ENCODE measurements at regions not wholly inside any gene's neighbourhood (a gene's known extent, or its start where the extent isn't known, plus 50 kb on each side); places are given as distances from the start of the nearest gene placed in this dataset.

DNA sequence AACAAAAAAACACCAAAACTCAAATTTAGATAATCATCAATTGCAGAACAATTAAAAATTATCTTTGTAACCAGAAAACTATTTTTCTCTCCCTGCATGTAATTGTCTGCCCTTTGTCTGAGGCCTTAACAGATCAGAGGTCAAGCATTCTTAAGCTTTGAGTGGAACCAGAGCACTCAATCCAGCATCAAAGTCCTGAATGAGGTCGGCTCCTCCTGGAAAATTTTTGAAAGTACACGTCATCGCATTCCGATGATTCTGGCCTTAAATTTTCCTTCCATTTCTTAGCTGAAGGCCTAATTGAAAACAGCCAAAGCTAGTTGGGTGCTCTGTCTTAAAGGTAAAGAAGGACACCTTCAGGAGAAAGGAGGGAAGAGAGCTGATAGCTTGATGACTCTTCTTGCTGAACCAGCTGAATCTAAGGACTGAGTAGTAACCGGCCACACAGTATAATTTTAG, 510.2 kb upstream of the SULF2 start (continued):
- TF ChIP-seq PATZ1 (CRISPR knock-in tag; IDR thresholded peaks at IDR 0.05; ENCODE audit: borderline replicate concordance) (peak; percentile 45; the same call in 1 of the 2 replicates), GLIS3 (CRISPR knock-in tag; IDR thresholded peaks at IDR 0.05) (no peak), PPARA (CRISPR knock-in tag; IDR thresholded peaks at IDR 0.05; ENCODE audit: borderline replicate concordance) (no peak), ARNTL (CRISPR knock-in tag; IDR thresholded peaks at IDR 0.05; ENCODE audit: borderline replicate concordance, low read depth) (no peak), ZNF565 (CRISPR knock-in tag; conservative IDR thresholded peaks at IDR 0.05; ENCODE audit: low read depth) (no peak)
- TF ChIP-seq, protein P1, sequence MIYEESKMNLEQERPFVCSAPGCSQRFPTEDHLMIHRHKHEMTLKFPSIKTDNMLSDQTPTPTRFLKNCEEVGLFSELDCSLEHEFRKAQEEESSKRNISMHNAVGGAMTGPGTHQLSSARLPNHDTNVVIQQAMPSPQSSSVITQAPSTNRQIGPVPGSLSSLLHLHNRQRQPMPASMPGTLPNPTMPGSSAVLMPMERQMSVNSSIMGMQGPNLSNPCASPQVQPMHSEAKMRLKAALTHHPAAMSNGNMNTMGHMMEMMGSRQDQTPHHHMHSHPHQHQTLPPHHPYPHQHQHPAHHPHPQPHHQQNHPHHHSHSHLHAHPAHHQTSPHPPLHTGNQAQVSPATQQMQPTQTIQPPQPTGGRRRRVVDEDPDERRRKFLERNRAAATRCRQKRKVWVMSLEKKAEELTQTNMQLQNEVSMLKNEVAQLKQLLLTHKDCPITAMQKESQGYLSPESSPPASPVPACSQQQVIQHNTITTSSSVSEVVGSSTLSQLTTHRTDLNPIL (CRISPR knock-in tag; IDR thresholded peaks at IDR 0.05; ENCODE audit: low read depth), result peak; percentile 87

DNA sequence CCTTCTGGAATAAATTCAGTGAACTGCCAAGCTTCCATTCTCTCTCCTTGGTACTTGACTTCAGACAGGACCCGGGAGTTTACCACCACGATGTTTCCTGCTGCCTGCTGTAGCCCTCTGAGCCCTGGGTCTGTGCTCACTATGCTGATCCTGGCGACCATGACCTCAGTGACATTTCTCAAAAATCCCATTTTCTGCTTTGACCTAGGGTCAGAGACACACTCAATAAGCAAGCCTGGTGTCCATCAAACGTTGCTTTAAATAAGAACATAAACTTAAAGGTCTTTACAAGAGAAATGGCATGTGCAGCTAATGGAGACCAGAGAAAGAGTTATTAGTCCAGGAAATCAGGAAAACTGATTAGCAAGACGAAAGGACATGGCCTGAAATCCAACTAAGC, 509.7 kb upstream of the SULF2 start:
- TF ChIP-seq RARB (CRISPR knock-in tag; IDR thresholded peaks at IDR 0.05) (no peak), SNAI2 (CRISPR knock-in tag; IDR thresholded peaks at IDR 0.05) (no peak), ZNF70 (CRISPR knock-in tag; IDR thresholded peaks at IDR 0.05) (no peak), ZNF565 (CRISPR knock-in tag; conservative IDR thresholded peaks at IDR 0.05; ENCODE audit: low read depth) (no peak), PATZ1 (CRISPR knock-in tag; IDR thresholded peaks at IDR 0.05; ENCODE audit: borderline replicate concordance) (no peak), ESRRG (CRISPR knock-in tag; IDR thresholded peaks at IDR 0.05) (no peak), ISL1 (CRISPR knock-in tag; IDR thresholded peaks at IDR 0.05) (no peak), ZNF8 (CRISPR knock-in tag; IDR thresholded peaks at IDR 0.05) (no peak), POU6F1 (CRISPR knock-in tag; IDR thresholded peaks at IDR 0.05; ENCODE audit: borderline replicate concordance, low read depth) (no peak), ARNTL (CRISPR knock-in tag; IDR thresholded peaks at IDR 0.05; ENCODE audit: borderline replicate concordance, low read depth) (no peak), CSDC2 (CRISPR knock-in tag; IDR thresholded peaks at IDR 0.05) (no peak), TCF4 (CRISPR knock-in tag; IDR thresholded peaks at IDR 0.05; ENCODE audit: borderline replicate concordance) (no peak), ZFP3 (CRISPR knock-in tag; IDR thresholded peaks at IDR 0.05) (no peak), CSRNP3 (CRISPR knock-in tag; IDR thresholded peaks at IDR 0.05) (no peak), GLIS3 (CRISPR knock-in tag; IDR thresholded peaks at IDR 0.05) (no peak), BACH2 (CRISPR knock-in tag; IDR thresholded peaks at IDR 0.05; ENCODE audit: borderline replicate concordance) (no peak), ZC3H10 (CRISPR knock-in tag; IDR thresholded peaks at IDR 0.05) (no peak)
- TF ChIP-seq, protein P2, sequence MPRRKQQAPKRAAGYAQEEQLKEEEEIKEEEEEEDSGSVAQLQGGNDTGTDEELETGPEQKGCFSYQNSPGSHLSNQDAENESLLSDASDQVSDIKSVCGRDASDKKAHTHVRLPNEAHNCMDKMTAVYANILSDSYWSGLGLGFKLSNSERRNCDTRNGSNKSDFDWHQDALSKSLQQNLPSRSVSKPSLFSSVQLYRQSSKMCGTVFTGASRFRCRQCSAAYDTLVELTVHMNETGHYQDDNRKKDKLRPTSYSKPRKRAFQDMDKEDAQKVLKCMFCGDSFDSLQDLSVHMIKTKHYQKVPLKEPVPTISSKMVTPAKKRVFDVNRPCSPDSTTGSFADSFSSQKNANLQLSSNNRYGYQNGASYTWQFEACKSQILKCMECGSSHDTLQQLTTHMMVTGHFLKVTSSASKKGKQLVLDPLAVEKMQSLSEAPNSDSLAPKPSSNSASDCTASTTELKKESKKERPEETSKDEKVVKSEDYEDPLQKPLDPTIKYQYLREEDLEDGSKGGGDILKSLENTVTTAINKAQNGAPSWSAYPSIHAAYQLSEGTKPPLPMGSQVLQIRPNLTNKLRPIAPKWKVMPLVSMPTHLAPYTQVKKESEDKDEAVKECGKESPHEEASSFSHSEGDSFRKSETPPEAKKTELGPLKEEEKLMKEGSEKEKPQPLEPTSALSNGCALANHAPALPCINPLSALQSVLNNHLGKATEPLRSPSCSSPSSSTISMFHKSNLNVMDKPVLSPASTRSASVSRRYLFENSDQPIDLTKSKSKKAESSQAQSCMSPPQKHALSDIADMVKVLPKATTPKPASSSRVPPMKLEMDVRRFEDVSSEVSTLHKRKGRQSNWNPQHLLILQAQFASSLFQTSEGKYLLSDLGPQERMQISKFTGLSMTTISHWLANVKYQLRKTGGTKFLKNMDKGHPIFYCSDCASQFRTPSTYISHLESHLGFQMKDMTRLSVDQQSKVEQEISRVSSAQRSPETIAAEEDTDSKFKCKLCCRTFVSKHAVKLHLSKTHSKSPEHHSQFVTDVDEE (CRISPR knock-in tag; IDR thresholded peaks at IDR 0.05), result no peak
- ATAC-seq, result peak; percentile 23

Data from SK-N-SH treated with all-trans-retinoic acid at 6 μM for 48 hours (cell line).